K562 (cell line): ENCODE measurements at regions not wholly inside any gene's neighbourhood (a gene's known extent, or its start where the extent isn't known, plus 50 kb on each side); places are given as distances from the start of the nearest gene placed in this dataset.

Experiments used
- ATAC-seq: fragments of 200-7000 bp; cut with Tn5 transposase; 3 replicates; pipeline ENCODE4 v1.9.1; 2020; ENCODE audit warnings: moderate library complexity
- BruUV-seq: library from RNA; stranded (reverse); fragments of 400-500 nt; replicated peaks from 2 replicates; lab custom pipeline; 2021; lab: Mats Ljungman, UMichigan
- CTCF ChIA-PET: fragments of 300-600 bp; formaldehyde crosslinking; extraction: SDS; loops from one replicate; lab custom pipeline; 2021; ENCODE audit warnings: low intra/inter-chr PET ratio; lab: Yijun Ruan, JAX
- POLR2A ChIA-PET: fragments of 300-600, 350-650 bp; sonication (Branson Sonifier 250); formaldehyde crosslinking; extraction: SDS; loops from one replicate; lab custom pipeline; 2021; ENCODE audit warnings: antibody characterized with exemption, inconsistent platforms; lab: Yijun Ruan, JAX
- DNase-seq, 4 experiments: peaks; one replicate each; pipeline versions ENCODE4 v3.0.0 to v3.0.0-alpha.2; 2011 to 2018; ENCODE audit warnings: low spot score in 3 of 4, mixed read lengths in 3 of 4; ENCODE audit errors: extremely low read depth in 1 of 4
- FAIRE-seq: peaks from 2 replicates; lab custom pipeline; 2011; peaks lifted over from hg19 to GRCh38; lab: Jason Lieb, UNC
- H2AFZ ChIP-seq: 2 replicates; pipeline ENCODE4 v1.6.0; 2011; ENCODE audit warnings: low read depth, low read length, control low read depth, inconsistent platforms
- H3K27ac ChIP-seq: fragments of 200-600 bp; 3 replicates; pipeline ENCODE4 v1.8.0; 2011; ENCODE audit warnings: low read depth, mild to moderate bottlenecking, control low read depth, inconsistent platforms, low read length, moderate library complexity, mixed read lengths; ENCODE audit errors: extremely low read depth
- H3K27me3 ChIP-seq, 2 experiments: fragments of 300-600 bp in 1 of 2; 2 replicates in 1 of 2; 3 replicates in 1 of 2; pipeline versions ENCODE4 v1.6.0 to v1.8.0; 2011; ENCODE audit warnings: inconsistent platforms in 2 of 2, low read length in 2 of 2, mild to moderate bottlenecking in 1 of 2, mixed read lengths in 1 of 2, moderate library complexity in 1 of 2; ENCODE audit not compliant: control insufficient read depth in 2 of 2, insufficient read depth in 2 of 2
- H3K36me3 ChIP-seq: fragments of 300-600 bp; 3 replicates; pipeline ENCODE4 v1.8.0; 2011; ENCODE audit warnings: mild to moderate bottlenecking, low read length, inconsistent platforms; ENCODE audit not compliant: control insufficient read depth, insufficient read depth
- H3K4me1 ChIP-seq, 2 experiments: fragments of 200-600 bp in 1 of 2; replicated peaks in 1 of 2; 2 replicates in 1 of 2; 3 replicates in 1 of 2; pipeline versions ENCODE4 v1.5.1 to v1.8.0; 2011; ENCODE audit warnings: inconsistent platforms in 2 of 2, low read length in 2 of 2, mild to moderate bottlenecking in 1 of 2, mixed read lengths in 1 of 2, moderate library complexity in 1 of 2; ENCODE audit not compliant: control insufficient read depth in 2 of 2, insufficient read depth in 2 of 2
- H3K4me2 ChIP-seq: 2 replicates; pipeline ENCODE4 v1.6.1; 2011; ENCODE audit warnings: low read length, control low read depth, inconsistent platforms, mixed read lengths; ENCODE audit not compliant: insufficient read depth
- H3K4me3 ChIP-seq: fragments of 200-600 bp; sonication (generic), shearing (Covaris generic); 2 replicates; pipeline ENCODE4 v1.5.1; 2016; ENCODE audit warnings: control low read depth, inconsistent platforms
- H3K79me2 ChIP-seq: fragments of 200-600 bp; 3 replicates; pipeline ENCODE4 v1.8.0; 2011; ENCODE audit warnings: low read length, inconsistent platforms; ENCODE audit not compliant: control insufficient read depth, insufficient read depth
- H3K9ac ChIP-seq, 2 experiments: 2 replicates each; pipeline versions ENCODE4 v1.6.0 to v1.6.1; 2011; ENCODE audit warnings: low read depth in 2 of 2, low read length in 2 of 2, control low read depth in 1 of 2, inconsistent platforms in 1 of 2, mild to moderate bottlenecking in 1 of 2, mixed read lengths in 1 of 2; ENCODE audit not compliant: insufficient read depth in 1 of 2
- H3K9me1 ChIP-seq: one replicate; pipeline ENCODE4 v1.6.0; 2011; ENCODE audit warnings: inconsistent platforms, mild to moderate bottlenecking, low read length, moderate library complexity; ENCODE audit not compliant: control insufficient read depth, insufficient read depth
- H3K9me3 ChIP-seq: replicated peaks from 2 replicates; pipeline ENCODE4 v1.5.1; 2011; ENCODE audit warnings: low read depth, low read length, inconsistent platforms; ENCODE audit not compliant: control insufficient read depth, insufficient read depth
- H4K20me1 ChIP-seq: replicated peaks from 2 replicates; pipeline ENCODE4 v1.6.1; 2011; ENCODE audit warnings: low read length, inconsistent platforms, mixed read lengths; ENCODE audit not compliant: control insufficient read depth, insufficient read depth
- CBX3 ChIP-seq, 2 experiments: IDR thresholded peaks; 1 replicate in 1 of 2; 2 replicates in 1 of 2; pipeline ENCODE4 v1.6.1; 2012; ENCODE audit warnings: inconsistent platforms in 2 of 2, low read length in 2 of 2, borderline replicate concordance in 1 of 2, control low read depth in 1 of 2
- LCOR ChIP-seq: sonication (generic); formaldehyde crosslinking; IDR thresholded peaks from 2 replicates; pipeline ENCODE4 v1.8.0; 2022; ENCODE audit warnings: mild to moderate bottlenecking, missing genetic modification reagents
- NR2C2 ChIP-seq, 2 experiments: fragments of 200-800 bp in 1 of 2; sonication (Bioruptor generic) in 1 of 2; sonication (generic) in 1 of 2; formaldehyde crosslinking in 1 of 2; IDR thresholded peaks; 2 replicates each; pipeline versions ENCODE4 v1.6.1 to v1.8.0; 2016 to 2022; ENCODE audit warnings: mild to moderate bottlenecking in 1 of 2, missing compliant biosample characterization in 1 of 2, missing genetic modification characterization in 1 of 2, missing genetic modification reagents in 1 of 2
- RNF2 ChIP-seq: sonication (generic); IDR thresholded peaks from 2 replicates; pipeline ENCODE4 v1.6.1; 2016
- SLC30A9 ChIP-seq: fragments of 250-450 bp; sonication (Bioruptor Pico); IDR thresholded peaks from 2 replicates; pipeline ENCODE4 v1.8.0; 2022; ENCODE audit warnings: mild to moderate bottlenecking, moderate library complexity
- SMARCB1 ChIP-seq: IDR thresholded peaks from 2 replicates; pipeline ENCODE4 v1.6.1; 2011; ENCODE audit warnings: improper control_type of control experiment, low read depth; ENCODE audit not compliant: insufficient read length
- SPI1 ChIP-seq: IDR thresholded peaks from 2 replicates; pipeline ENCODE4 v1.6.1; 2011; ENCODE audit warnings: low read depth, low read length, control low read depth, borderline replicate concordance
- TAF7 ChIP-seq: fragments of 450-650 bp; IDR thresholded peaks from 2 replicates; pipeline ENCODE4 v1.6.1; 2016; ENCODE audit warnings: missing genetic modification characterization, missing compliant biosample characterization
- ZNF764 ChIP-seq: fragments of 250-450 bp; sonication (Bioruptor Pico); IDR thresholded peaks from 2 replicates; pipeline ENCODE4 v1.4.0; 2020; ENCODE audit warnings: low read depth, mild to moderate bottlenecking, moderate library complexity
- WGBS: fragments of 100-300 bp; shearing (Covaris generic); methylation state at CpG from one replicate; pipeline ENCODE4 v1.1.6; 2016; ENCODE audit warnings: low coverage, mixed read lengths; ENCODE audit not compliant: insufficient coverage; ENCODE audit errors: missing lambda C conversion rate; 5-methylcytosine and 5-hydroxymethylcytosine counted together
- in situ Hi-C: fragments of 300-500 bp; cut with MboI; formaldehyde crosslinking; loops from 4 replicates; pipeline ENCODE4 v1.15.0; 2018; ENCODE audit warnings: inconsistent platforms, mixed read lengths
- intact Hi-C: fragments of 100-400 bp; cut with micrococcal nuclease; formaldehyde crosslinking; loops from 2 replicates; pipeline ENCODE4 v1.14.2; 2022
- TF ChIP-seq, protein P1 (sequence below): fragments of 450-650 bp; formaldehyde crosslinking; IDR thresholded peaks from 2 replicates; pipeline ENCODE4 v1.4.0; 2020; ENCODE audit warnings: mild to moderate bottlenecking, moderate library complexity
- TF ChIP-seq, protein P2 (sequence below): fragments of 250-450 bp; sonication (Bioruptor Pico); IDR thresholded peaks from 2 replicates; pipeline ENCODE4 v1.8.0; 2021; ENCODE audit warnings: moderate library complexity, mild to moderate bottlenecking, inconsistent platforms
- TF ChIP-seq, protein P3 (sequence below): sonication (generic); formaldehyde crosslinking; IDR thresholded peaks from 2 replicates; pipeline ENCODE4 v1.8.0; 2022; ENCODE audit warnings: mild to moderate bottlenecking, low read depth, missing genetic modification reagents

DNA sequence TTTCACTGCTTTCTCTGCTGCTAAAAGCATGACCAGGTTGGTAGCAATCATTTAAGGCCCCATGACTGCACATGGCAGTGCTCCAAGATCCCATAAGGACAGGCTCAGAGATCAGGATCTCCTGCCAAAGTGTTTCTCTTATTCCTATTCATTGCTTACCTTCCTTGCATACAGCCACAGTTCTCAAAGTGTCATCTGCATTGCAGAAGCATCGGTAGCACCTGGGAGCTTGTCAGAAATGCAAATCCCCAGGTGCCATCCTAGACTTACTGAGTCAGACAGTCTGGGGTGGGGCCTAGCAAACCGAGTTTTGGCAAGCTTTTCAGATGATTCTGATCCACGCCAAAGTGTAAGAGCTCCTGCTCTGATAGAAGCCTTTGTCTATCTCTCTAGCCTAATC, 489.0 kb upstream of the AUTS2 start (continued):
- TF ChIP-seq, protein P1, sequence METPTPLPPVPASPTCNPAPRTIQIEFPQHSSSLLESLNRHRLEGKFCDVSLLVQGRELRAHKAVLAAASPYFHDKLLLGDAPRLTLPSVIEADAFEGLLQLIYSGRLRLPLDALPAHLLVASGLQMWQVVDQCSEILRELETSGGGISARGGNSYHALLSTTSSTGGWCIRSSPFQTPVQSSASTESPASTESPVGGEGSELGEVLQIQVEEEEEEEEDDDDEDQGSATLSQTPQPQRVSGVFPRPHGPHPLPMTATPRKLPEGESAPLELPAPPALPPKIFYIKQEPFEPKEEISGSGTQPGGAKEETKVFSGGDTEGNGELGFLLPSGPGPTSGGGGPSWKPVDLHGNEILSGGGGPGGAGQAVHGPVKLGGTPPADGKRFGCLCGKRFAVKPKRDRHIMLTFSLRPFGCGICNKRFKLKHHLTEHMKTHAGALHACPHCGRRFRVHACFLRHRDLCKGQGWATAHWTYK (CRISPR knock-in tag): no peak
- TF ChIP-seq NR2C2 (CRISPR knock-in tag; IDR thresholded peaks at IDR 0.05) (no peak), NR2C2 (tag; IDR thresholded peaks at IDR 0.05) (no peak), CBX3 (IDR thresholded peaks at IDR 0.05; ENCODE audit: borderline replicate concordance in 1 of 2, low read length in 2 of 2) (no peak)

DNA sequence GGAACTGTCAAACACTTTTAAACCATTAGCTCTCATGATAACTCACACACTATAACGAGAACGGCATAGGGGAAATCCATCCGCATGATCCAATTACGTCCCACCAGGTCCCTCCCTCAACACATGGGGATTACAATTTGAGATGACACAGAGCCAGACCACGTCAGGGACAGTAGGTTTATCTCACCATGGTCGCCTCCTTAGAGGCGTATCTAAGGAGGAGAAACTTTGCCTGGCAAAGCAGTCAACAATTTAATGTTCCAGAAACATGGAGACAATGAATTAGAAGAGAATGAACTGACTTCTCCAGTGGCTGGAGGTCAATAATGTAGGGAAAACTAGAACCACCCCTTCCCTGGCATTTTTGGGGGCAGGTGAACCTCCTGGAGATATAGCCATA, 488.4 kb upstream of the AUTS2 start:
- Histone ChIP-seq H3K9me1 (no peaks in the 10 kb centered on the region), H4K20me1 (no peaks in the 10 kb centered on the region)
- FAIRE-seq: no peak
- TF ChIP-seq ZNF764 (CRISPR knock-in tag): no peak
- no peak for TF ChIP-seq SMARCB1
- TF ChIP-seq, protein P2, sequence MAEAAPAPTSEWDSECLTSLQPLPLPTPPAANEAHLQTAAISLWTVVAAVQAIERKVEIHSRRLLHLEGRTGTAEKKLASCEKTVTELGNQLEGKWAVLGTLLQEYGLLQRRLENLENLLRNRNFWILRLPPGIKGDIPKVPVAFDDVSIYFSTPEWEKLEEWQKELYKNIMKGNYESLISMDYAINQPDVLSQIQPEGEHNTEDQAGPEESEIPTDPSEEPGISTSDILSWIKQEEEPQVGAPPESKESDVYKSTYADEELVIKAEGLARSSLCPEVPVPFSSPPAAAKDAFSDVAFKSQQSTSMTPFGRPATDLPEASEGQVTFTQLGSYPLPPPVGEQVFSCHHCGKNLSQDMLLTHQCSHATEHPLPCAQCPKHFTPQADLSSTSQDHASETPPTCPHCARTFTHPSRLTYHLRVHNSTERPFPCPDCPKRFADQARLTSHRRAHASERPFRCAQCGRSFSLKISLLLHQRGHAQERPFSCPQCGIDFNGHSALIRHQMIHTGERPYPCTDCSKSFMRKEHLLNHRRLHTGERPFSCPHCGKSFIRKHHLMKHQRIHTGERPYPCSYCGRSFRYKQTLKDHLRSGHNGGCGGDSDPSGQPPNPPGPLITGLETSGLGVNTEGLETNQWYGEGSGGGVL (CRISPR knock-in tag): no peak
- no peak for TF ChIP-seq SLC30A9
- TF ChIP-seq SPI1: no peak
- TF ChIP-seq TAF7: no peak
- no peak for TF ChIP-seq RNF2
- TF ChIP-seq LCOR: no peak
- TF ChIP-seq, protein P3, sequence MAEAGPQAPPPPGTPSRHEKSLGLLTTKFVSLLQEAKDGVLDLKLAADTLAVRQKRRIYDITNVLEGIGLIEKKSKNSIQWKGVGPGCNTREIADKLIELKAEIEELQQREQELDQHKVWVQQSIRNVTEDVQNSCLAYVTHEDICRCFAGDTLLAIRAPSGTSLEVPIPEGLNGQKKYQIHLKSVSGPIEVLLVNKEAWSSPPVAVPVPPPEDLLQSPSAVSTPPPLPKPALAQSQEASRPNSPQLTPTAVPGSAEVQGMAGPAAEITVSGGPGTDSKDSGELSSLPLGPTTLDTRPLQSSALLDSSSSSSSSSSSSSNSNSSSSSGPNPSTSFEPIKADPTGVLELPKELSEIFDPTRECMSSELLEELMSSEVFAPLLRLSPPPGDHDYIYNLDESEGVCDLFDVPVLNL (CRISPR knock-in tag): no peak
- TF ChIP-seq, all 486 proteins: peak for 0
- no peak overlapping the region for H3K4me3 ChIP-seq
- in situ Hi-C loops: no loop called here
- WGBS: 0% methylated on average over 7 of the region's 7 CpGs
- DNase-seq: no peak
- no peaks in the 10 kb centered on the region for H3K9me3 ChIP-seq
- H3K4me2 ChIP-seq: no peak overlapping the region
- ChIA-PET POLR2A (interaction anchor here (1.0 kb wide), 1 partner anchor 18 kb away, joined by 3 read pairs; no protein-coding TSS in a partner anchor), CTCF (no interaction called here)
- no peak for ATAC-seq
- H3K4me1 ChIP-seq: no peaks in the 10 kb centered on the region
- intact Hi-C loops: no loop called here
- H3K79me2 ChIP-seq: no peaks in the 10 kb centered on the region
- no peak overlapping the region for H2AFZ ChIP-seq
- H3K36me3 ChIP-seq: no peaks in the 10 kb centered on the region
- no peaks in the 10 kb centered on the region; a peak in 1 of 5 replicates for H3K27me3 ChIP-seq
- no peak overlapping the region for H3K27ac ChIP-seq
- no TSS peak for BruUV-seq
- no peak overlapping the region for H3K9ac ChIP-seq
